Small intestine (tissue), 7 donors: ENCODE measurements at regions not wholly inside any gene's neighbourhood (a gene's known extent, or its start where the extent isn't known, plus 50 kb on each side); places are given as distances from the start of the nearest gene placed in this dataset.

ENCODE experiments used
- DNase-seq, 2 donors: peaks; one replicate each; pipeline versions ENCODE4 v3.0.0 to v3.0.0-alpha.2; 2013
- FAIRE-seq: peaks from 2 replicates; lab custom pipeline; 2012; peaks lifted over from hg19 to GRCh38; lab: Jason Lieb, UNC
- H3K27ac ChIP-seq, 3 donors: one replicate each; pipeline ENCODE4 v1.5.1; 2013; ENCODE audit warnings: low read length in 2 of 3, mild to moderate bottlenecking in 2 of 3, control low read depth in 1 of 3, inconsistent platforms in 1 of 3, low read depth in 1 of 3, moderate library complexity in 1 of 3
- H3K27me3 ChIP-seq, 3 donors: one replicate each; pipeline ENCODE4 v1.6.1; 2013; ENCODE audit warnings: low read length in 3 of 3, inconsistent platforms in 1 of 3; ENCODE audit not compliant: control insufficient read depth in 3 of 3, insufficient read depth in 3 of 3
- H3K36me3 ChIP-seq, 3 donors: one replicate each; pipeline ENCODE4 v1.6.1; 2013; ENCODE audit warnings: low read length in 3 of 3, inconsistent platforms in 1 of 3, low read depth in 1 of 3, mild to moderate bottlenecking in 1 of 3, moderate library complexity in 1 of 3; ENCODE audit not compliant: control insufficient read depth in 3 of 3, insufficient read depth in 2 of 3
- H3K4me1 ChIP-seq, 3 donors: one replicate each; pipeline ENCODE4 v1.6.1; 2013; ENCODE audit warnings: low read length in 2 of 3, inconsistent platforms in 1 of 3, low read depth in 1 of 3, mild to moderate bottlenecking in 1 of 3, moderate library complexity in 1 of 3; ENCODE audit not compliant: control insufficient read depth in 3 of 3, insufficient read depth in 2 of 3
- H3K4me3 ChIP-seq, 3 donors: one replicate each; pipeline ENCODE4 v1.5.1; 2013; ENCODE audit warnings: low read length in 3 of 3, control low read depth in 1 of 3, inconsistent platforms in 1 of 3, low read depth in 1 of 3, mild to moderate bottlenecking in 1 of 3, moderate library complexity in 1 of 3
- H3K9me3 ChIP-seq, 2 donors: one replicate each; pipeline ENCODE4 v1.6.1; 2013; ENCODE audit warnings: low read depth in 1 of 2, low read length in 1 of 2; ENCODE audit not compliant: control insufficient read depth in 2 of 2, insufficient read depth in 1 of 2
- WGBS, 3 donors: extraction: QIAGEN DNeasy Blood & Tissue Kit; methylation state at CpG; one replicate each; pipeline ENCODE4 v1.1.7; 2013; 5-methylcytosine and 5-hydroxymethylcytosine counted together
- donor health status: healthy with polysubstance abuse.
- donor health status: control.
- donor health status: control.
- donor health status: Bipolar disorder and iron deficiency.
- donor health status: healthy.

DNA sequence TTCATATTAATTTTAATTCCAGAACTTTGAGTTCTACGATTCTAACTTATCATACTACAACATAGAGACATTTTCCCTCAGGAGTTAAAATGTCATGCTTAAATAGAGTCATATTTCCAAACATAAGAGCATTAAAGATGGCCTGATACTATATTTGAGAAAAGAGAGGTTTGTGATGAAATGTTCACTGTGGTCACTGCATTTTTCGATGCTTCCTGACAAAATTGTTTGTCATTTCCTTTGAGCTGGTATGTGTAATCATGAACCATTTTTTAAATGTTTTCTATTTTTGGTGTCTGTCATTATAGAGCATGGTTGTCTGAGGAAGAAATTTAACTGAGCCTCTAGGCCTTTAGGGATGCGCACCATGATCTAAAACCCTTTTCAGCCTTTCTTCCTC lies 721.4 kb upstream of the NR2F2 start:
- DNase-seq (no peak), FAIRE-seq (no peak)
- H3K9me3 ChIP-seq: no peaks in the 10 kb centered on the region
- no peaks in the 10 kb centered on the region for H3K36me3 ChIP-seq
- H3K4me3 ChIP-seq: no peak overlapping the region
- H3K27me3 ChIP-seq: no peaks in the 10 kb centered on the region
- H3K27ac ChIP-seq: no peak overlapping the region
- 75 to 83% (median 78%) methylated on average over 3 of the region's 3 CpGs for WGBS, 3 donors
- H3K4me1 ChIP-seq: peaks cover 0 to under 1% (median 0%) of the 10 kb centered on the region in 3 donors

DNA sequence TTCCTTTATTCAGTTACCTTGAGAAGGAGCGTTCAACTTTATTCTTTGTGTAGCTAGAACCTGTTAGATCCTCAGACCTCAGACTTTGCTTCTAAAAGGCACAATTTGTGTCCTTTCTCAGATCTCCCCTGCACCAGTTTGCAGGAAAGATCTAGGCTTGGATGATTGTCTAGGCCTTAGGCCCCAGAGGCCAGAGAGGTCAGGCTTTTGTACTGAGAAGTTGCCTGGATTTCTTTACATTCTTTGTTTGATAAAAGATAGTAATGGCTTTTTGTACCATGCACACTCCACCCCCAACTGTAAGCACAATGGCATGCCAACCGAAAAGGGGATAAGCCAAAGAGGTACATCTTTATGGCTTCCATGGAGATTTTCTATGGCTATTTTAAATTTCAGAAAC lies 719.6 kb upstream of the NR2F2 start:
- H3K27ac ChIP-seq: no peak overlapping the region
- H3K4me3 ChIP-seq: no peak overlapping the region
- no peaks in the 10 kb centered on the region for H3K36me3 ChIP-seq
- H3K27me3 ChIP-seq: no peaks in the 10 kb centered on the region
- FAIRE-seq: no peak
- no peak for DNase-seq
- 62 to 82% (median 80%) methylated on average over 2 of the region's 2 CpGs for WGBS, 3 donors
- no peaks in the 10 kb centered on the region for H3K4me1 ChIP-seq
- H3K9me3 ChIP-seq: no peaks in the 10 kb centered on the region

DNA sequence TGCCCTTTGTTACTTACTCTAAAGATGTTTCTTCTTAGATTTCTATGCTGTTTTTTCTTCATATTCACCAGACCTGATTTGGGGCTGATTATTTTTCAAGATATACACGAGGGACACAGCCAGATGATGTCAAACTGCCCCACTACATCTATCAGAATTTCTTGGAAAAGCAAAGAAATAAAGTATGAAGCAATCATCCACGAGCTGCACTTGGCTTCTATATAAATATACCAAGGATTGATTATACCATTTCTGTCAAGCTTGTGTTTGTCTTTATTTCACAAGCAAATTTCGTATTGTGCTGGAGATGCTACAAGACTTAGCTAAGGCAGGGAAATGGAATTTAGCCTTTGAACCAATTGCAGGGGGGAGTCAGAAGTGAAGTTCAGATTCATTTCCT lies 715.1 kb upstream of the NR2F2 start:
- no peak for FAIRE-seq
- no peaks in the 10 kb centered on the region for H3K36me3 ChIP-seq
- H3K4me3 ChIP-seq: no peak overlapping the region
- no peak for DNase-seq
- 21 to 39% (median 26%) methylated on average over 3 of the region's 3 CpGs for WGBS, 3 donors
- H3K27ac ChIP-seq: no peak overlapping the region
- H3K27me3 ChIP-seq: no peaks in the 10 kb centered on the region
- H3K4me1 ChIP-seq: no peaks in the 10 kb centered on the region
- no peaks in the 10 kb centered on the region for H3K9me3 ChIP-seq

DNA sequence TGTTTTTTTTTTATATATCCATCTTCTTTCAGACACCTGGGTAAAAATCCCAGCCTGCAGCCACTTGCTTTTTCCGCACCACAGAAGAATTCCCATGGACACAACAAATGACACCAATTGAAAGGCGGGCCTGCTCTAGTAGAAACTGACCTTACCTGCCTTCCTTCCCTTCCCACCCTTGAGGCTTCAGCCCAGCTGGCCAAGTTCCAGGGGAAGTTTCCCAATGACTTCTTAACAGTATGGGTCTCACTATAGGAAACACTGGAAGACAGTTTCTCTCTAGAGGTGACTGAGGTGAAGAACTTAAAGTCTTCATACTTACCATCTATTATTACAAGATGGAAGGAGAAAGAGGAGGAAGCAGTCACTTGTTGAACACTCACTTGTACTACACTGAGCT lies 714.2 kb upstream of the NR2F2 start:
- Histone ChIP-seq H3K9me3 (no peaks in the 10 kb centered on the region), H3K4me3 (no peak overlapping the region), H3K27me3 (no peaks in the 10 kb centered on the region), H3K27ac (no peak overlapping the region), H3K36me3 (no peaks in the 10 kb centered on the region), H3K4me1 (no peaks in the 10 kb centered on the region)
- FAIRE-seq: no peak
- 93 to 94% (median 93%) methylated on average over 2 of the region's 2 CpGs for WGBS, 3 donors
- no peak for DNase-seq

DNA sequence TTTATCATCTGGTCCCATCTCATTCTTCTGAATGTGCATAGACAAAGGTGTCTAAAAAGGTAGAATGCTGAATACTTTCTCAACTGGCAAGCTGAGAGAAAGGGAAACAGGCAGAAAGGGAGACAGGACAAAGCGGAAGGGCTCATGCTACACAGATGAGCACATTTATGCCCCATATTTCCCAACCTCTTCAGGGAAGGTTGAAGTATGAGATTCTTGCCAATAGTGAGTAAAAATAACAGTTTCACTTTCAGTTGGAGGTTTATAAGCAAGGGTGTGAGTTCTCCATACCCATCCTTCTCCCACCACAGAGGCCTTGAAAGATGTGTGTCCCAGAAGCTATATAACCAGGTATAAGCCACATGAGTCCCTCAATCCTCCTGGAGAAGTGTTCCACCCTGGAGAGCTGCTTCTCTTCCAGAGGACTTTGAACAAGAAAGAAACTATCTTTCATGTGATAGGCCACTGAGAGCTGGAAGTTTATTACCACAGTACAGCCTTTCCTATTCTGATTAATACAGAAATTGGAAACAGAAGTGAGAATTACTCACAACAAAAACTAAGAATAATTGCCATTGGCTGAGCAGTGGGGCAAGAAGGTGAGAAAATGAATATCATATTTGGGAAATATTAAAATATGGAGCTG lies 709.4 kb upstream of the NR2F2 start:
- H3K4me1 ChIP-seq: no peaks in the 10 kb centered on the region
- no peak overlapping the region for H3K4me3 ChIP-seq
- peak overlapping the region in 1 of 3 donors; percentile 29 for H3K27ac ChIP-seq
- DNase-seq (no peak), FAIRE-seq (no peak)
- no peaks in the 10 kb centered on the region for H3K27me3 ChIP-seq
- H3K36me3 ChIP-seq: no peaks in the 10 kb centered on the region
- H3K9me3 ChIP-seq: no peaks in the 10 kb centered on the region
- 70 to 91% (median 71%) methylated on average over 1 of the region's 1 CpG for WGBS, 3 donors

DNA sequence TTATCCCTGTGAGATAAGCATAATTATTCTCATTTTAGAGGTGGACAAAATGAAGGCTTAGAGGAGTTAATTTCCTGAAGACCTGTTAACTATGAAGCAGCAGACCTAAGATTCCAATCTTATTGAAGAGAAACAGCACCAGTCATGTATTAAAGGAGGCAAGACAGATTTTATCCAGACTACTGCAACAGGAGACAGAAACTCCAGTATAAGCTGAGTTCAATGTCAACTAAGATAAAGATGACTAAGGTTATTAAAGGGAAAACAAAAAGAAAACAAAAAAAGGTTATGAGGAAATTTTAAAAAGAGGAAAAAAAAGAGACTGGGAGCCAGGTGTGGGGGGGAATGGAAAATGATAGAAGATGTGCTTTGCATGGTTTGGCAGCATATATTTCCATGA lies 707.7 kb upstream of the NR2F2 start:
- Histone ChIP-seq H3K27me3 (no peaks in the 10 kb centered on the region), H3K4me3 (no peak overlapping the region), H3K36me3 (no peaks in the 10 kb centered on the region), H3K9me3 (no peaks in the 10 kb centered on the region), H3K27ac (no peak overlapping the region), H3K4me1 (no peaks in the 10 kb centered on the region)
- no peak for DNase-seq
- no peak for FAIRE-seq

DNA sequence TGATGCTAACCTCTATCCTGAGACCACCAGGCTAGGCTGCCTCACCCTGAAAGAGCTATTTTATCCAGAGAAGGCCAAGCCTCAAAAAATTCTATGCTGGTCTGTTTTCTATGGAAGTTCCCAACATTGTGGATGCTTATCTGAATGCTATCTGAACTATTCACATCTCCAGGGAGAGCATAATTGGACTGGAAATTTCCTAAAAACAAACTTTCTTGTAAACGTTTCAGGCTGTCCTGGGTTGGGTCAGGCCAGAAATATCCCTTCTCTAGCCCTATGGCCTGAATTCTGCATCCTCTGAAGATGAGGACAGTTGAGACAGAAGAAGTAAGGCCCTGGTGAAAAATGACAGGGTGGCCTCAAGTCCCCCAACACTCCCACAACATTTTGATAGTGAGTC lies 706.4 kb upstream of the NR2F2 start:
- H3K4me3 ChIP-seq: no peak overlapping the region
- H3K27ac ChIP-seq: no peak overlapping the region
- H3K36me3 ChIP-seq: no peaks in the 10 kb centered on the region
- DNase-seq (no peak), FAIRE-seq (no peak)
- WGBS, 3 donors: 46 to 55% (median 52%) methylated on average over 1 of the region's 1 CpG
- no peaks in the 10 kb centered on the region for H3K4me1 ChIP-seq
- H3K27me3 ChIP-seq: no peaks in the 10 kb centered on the region
- H3K9me3 ChIP-seq: no peaks in the 10 kb centered on the region

DNA sequence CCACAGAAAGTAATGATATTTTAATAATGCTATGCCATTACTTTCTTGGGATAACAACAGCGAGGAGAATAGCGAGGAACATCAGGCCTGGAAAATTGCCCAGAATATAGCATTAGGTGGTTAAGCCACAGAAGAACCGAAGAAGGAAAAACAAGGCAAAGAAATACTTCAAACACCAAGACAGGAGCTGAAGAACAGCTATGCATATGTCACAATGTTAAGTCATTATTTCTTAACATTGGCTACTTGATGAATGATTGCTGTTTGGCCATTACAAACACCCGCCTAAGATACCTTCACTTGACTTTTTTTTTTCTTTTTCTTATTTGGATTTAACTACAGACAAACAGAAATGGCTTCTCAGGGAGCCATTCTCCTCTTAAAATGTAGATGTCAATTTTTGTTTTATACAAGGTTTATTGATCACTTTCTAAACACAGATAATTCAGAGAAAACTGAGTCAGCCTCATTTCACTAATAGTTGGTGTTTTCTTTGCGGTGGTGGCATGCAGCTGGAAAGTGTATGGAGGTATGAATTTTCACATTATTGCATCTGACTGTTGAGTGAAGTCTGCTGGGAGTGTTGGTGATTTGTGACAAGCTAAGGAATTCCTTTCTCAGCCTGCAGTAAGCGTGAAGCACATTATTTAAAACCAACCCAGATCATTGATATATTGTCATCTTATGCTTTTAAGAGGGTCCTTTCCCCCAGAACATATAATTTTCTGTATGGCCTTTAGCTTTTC lies 705.7 kb upstream of the NR2F2 start:
- DNase-seq (no peak), FAIRE-seq (no peak)
- Histone ChIP-seq H3K36me3 (no peaks in the 10 kb centered on the region), H3K27me3 (no peaks in the 10 kb centered on the region), H3K9me3 (no peaks in the 10 kb centered on the region), H3K4me3 (no peak overlapping the region), H3K27ac (no peak overlapping the region), H3K4me1 (no peaks in the 10 kb centered on the region)
- WGBS, 3 donors: 76 to 80% (median 79%) methylated on average over 6 of the region's 6 CpGs
